BE2C (cell line): ENCODE measurements at regions not wholly inside any gene's neighbourhood (a gene's known extent, or its start where the extent isn't known, plus 50 kb on each side); places are given as distances from the start of the nearest gene placed in this dataset.
A peak's percentile ranks its signal among the peaks of the same experiment; 100 is the strongest.

Experiments
- DNase-seq: peaks from one replicate; pipeline ENCODE4 v3.0.0-alpha.2; 2020
- H3K27me3 ChIP-seq: fragments of 250-450 bp; sonication (Bioruptor Pico); 2 replicates; pipeline ENCODE4 v1.5.1; 2020; ENCODE audit warnings: mild to moderate bottlenecking
- H3K36me3 ChIP-seq: fragments of 250-450 bp; sonication (Bioruptor Pico); 2 replicates; pipeline ENCODE4 v1.5.1; 2020; ENCODE audit warnings: mild to moderate bottlenecking
- H3K4me1 ChIP-seq: fragments of 250-450 bp; sonication (Bioruptor Pico); 2 replicates; pipeline ENCODE4 v1.5.1; 2020
- H3K4me3 ChIP-seq: 2 replicates; pipeline ENCODE4 v1.5.1; 2011; ENCODE audit warnings: low read depth, low read length
- H3K9me3 ChIP-seq: fragments of 250-450 bp; sonication (Bioruptor Pico); 2 replicates; pipeline ENCODE4 v1.5.1; 2020
- TF ChIP-seq, protein P1 (sequence below): IDR thresholded peaks from 2 replicates; pipeline ENCODE4 v1.5.1; 2012; ENCODE audit warnings: mild to moderate bottlenecking, low read depth, low read length

DNA sequence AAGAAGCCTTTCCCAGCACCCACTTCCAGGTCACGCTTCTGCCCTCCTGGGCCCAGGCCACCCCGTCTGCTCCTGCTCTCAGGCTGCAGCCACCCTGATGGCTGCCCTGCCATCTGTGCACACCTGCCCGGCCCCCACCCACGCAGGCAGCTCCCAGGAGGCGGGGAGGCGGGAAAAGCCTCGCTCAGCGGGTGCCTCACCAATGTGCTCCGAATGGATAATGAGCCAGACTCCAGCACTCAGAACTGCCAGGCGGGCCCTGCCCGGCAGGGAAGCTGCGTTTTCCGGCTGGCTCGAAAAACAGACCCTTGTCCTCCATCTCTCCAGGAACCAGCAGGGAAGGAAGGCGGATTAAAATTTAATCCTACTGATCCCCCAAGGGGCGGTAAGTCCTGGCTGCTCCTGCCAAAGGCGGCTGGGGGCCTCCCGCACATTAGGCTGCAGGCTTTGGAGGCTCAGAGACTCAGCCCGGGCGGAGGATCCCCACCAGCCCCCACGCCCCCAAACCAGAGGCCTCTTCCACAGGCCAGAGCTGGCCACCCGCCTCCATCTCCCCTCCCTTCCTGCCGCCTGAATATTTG, 104.0 kb downstream of the NCOR2 start:
- peak; percentile 57 for DNase-seq
- Histone ChIP-seq H3K36me3 (peaks cover 75% of the 10 kb centered on the region), H3K4me1 (peaks cover 13% of the 10 kb centered on the region), H3K27me3 (no peaks in the 10 kb centered on the region), H3K9me3 (no peaks in the 10 kb centered on the region), H3K4me3 (no peak overlapping the region)
- TF ChIP-seq, protein P1, sequence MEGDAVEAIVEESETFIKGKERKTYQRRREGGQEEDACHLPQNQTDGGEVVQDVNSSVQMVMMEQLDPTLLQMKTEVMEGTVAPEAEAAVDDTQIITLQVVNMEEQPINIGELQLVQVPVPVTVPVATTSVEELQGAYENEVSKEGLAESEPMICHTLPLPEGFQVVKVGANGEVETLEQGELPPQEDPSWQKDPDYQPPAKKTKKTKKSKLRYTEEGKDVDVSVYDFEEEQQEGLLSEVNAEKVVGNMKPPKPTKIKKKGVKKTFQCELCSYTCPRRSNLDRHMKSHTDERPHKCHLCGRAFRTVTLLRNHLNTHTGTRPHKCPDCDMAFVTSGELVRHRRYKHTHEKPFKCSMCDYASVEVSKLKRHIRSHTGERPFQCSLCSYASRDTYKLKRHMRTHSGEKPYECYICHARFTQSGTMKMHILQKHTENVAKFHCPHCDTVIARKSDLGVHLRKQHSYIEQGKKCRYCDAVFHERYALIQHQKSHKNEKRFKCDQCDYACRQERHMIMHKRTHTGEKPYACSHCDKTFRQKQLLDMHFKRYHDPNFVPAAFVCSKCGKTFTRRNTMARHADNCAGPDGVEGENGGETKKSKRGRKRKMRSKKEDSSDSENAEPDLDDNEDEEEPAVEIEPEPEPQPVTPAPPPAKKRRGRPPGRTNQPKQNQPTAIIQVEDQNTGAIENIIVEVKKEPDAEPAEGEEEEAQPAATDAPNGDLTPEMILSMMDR: no peak

DNA sequence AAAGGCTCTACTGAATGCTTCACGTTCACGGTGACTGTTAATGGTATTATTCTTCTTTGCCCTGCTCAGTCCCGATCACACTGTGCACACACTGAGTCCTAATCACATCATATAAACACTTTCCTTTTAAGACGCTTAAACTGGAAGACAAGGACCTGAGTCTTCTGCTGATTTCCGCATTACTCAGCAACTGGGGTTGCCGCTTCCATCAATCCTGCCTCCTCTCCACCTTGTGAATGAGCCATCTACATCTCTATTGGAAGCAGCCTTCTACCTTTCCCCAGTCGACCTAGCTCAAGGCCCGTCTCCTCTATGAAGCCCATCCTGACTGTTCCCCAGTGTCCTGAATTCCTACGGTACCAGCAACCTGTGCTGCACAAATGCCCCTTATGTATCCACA, 104.7 kb downstream of the NCOR2 start:
- Histone ChIP-seq H3K4me1 (peaks cover 13% of the 10 kb centered on the region), H3K36me3 (peaks cover 75% of the 10 kb centered on the region), H3K4me3 (no peak overlapping the region), H3K9me3 (no peaks in the 10 kb centered on the region), H3K27me3 (no peaks in the 10 kb centered on the region)
- DNase-seq: no peak
- TF ChIP-seq, protein P1: no peak

DNA sequence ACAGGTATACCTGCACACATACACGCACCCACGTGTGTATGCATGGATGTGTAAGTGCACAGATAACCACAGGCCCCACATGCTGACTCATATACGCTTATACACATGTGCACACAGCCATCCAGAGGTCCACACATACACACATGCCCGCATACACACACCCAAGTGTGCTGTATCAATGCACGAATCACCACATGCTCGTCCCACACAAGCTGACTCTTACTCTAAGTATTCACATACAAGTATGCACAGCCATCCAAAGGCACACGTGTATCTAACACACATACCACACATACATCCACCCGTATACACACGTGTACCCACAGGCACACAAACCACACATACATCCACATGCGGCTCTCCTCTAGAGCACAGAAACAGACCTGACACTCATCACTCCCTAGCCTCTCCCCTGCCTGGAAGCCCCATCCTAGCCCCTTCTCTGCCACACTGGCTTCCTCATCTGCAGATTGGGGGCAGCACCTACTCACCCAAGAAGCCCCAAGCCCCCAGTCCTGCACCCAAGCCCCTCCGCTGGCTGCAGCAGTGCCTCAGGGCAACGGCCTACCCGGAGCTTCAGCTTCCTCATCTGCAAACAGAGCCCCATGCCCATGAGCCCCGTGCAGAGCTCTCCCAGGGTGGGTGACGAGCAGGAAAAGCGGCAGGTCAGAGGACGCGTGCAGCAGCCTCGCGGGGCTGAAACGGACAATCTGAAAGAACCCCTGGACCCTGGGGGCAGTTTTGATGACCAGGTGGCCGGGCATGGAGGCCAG, 105.4 kb downstream of the NCOR2 start:
- H3K4me3 ChIP-seq: no peak overlapping the region
- H3K4me1 ChIP-seq: peaks cover 13% of the 10 kb centered on the region
- peaks cover 75% of the 10 kb centered on the region for H3K36me3 ChIP-seq
- H3K9me3 ChIP-seq: no peaks in the 10 kb centered on the region
- DNase-seq: no peak
- no peaks in the 10 kb centered on the region for H3K27me3 ChIP-seq
- TF ChIP-seq, protein P1: no peak

DNA sequence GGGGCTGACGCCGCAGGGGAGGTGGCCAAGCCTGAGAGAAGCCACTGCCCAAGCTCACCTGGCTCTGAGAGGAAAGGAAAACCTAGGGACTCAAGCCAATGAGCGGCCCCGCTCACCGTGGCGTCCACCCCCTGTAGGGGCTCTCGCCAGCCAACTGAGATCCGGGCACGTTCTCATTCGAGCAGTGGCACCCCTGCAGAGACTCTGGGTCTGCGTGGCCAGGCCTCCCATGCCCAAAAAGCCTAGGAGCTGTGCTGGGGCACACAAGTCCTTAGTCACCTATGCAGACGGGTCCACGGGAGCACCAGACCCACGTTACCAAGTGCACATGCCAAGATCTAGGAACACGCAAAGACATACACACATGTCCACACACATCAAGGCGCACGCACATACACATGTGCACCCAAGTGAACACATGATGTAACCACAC, 106.2 kb downstream of the NCOR2 start:
- H3K9me3 ChIP-seq: no peaks in the 10 kb centered on the region
- peaks cover 73% of the 10 kb centered on the region for H3K36me3 ChIP-seq
- TF ChIP-seq, protein P1: no peak
- no peaks in the 10 kb centered on the region for H3K27me3 ChIP-seq
- no peak for DNase-seq
- peaks cover 13% of the 10 kb centered on the region for H3K4me1 ChIP-seq
- H3K4me3 ChIP-seq: no peak overlapping the region

DNA sequence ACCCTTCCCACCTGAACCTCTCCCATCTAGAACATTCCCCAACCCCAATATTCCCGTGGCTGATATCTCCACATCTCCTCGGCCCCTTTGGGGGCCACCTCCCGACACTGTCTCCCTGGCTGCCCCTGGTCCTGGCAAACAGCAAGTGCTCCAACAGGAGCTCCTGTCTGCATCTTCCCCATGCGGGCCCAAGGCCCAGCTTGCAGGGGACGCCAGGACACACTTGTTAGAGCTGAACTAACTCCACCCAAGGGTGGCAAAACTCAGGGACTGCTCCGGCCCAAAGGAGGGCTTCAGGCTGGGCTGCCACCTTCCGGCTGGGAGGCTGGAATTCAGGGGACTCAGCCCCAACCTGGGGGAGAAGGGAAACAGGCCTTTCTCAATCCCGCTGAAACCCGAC, 106.6 kb downstream of the NCOR2 start:
- peaks cover 71% of the 10 kb centered on the region for H3K36me3 ChIP-seq
- no peak overlapping the region for H3K4me3 ChIP-seq
- no peaks in the 10 kb centered on the region for H3K9me3 ChIP-seq
- no peak for DNase-seq
- peaks cover 13% of the 10 kb centered on the region for H3K4me1 ChIP-seq
- H3K27me3 ChIP-seq: no peaks in the 10 kb centered on the region
- TF ChIP-seq, protein P1: no peak
